ENCODE measurements at regions not wholly inside any gene's neighbourhood (a gene's known extent, or its start where the extent isn't known, plus 50 kb on each side); places are given as distances from the start of the nearest gene placed in this dataset.

- no peak for DNase-seq (ENCODE audit: extremely low spot score)
- Histone ChIP-seq H3K27ac (replicated peaks in 1 of 4) (no peak overlapping the region), H3K4me3 (no peak overlapping the region), H3K27me3 (peaks cover 0 to 7% (median 0%) of the 10 kb centered on the region in 4 donors), H3K9me3 (no peaks in the 10 kb centered on the region), H3K4me1 (no peaks in the 10 kb centered on the region), H3K36me3 (no peaks in the 10 kb centered on the region)
- 91% methylated on average over 6 of the region's 6 CpGs for WGBS
- intact Hi-C loops (cut with DNase I): no loop called here
- TF ChIP-seq EP300 (IDR thresholded peaks at IDR 0.05) (no peak), POLR2AphosphoS5 (IDR thresholded peaks at IDR 0.05) (no peak), POLR2A (IDR thresholded peaks at IDR 0.05; ENCODE audit: low read depth) (no peak), CTCF (IDR thresholded peaks at IDR 0.05) (no peak)
Measured at GRCh38 chr10:47057471-47057870, 146.2 kb downstream of the PTPN20 start.

GRCh38 chr10:47058032-47058702 is 146.9 kb downstream of the PTPN20 start:
- Histone ChIP-seq H3K27ac (replicated peaks in 1 of 4) (no peak overlapping the region), H3K36me3 (no peaks in the 10 kb centered on the region), H3K27me3 (peaks cover 0 to 7% (median 0%) of the 10 kb centered on the region in 4 donors), H3K9me3 (no peaks in the 10 kb centered on the region), H3K4me3 (no peak overlapping the region), H3K4me1 (peaks cover 0 to 5% (median 0%) of the 10 kb centered on the region in 4 donors)
- no peak for TF ChIP-seq CTCF (IDR thresholded peaks at IDR 0.05)
- WGBS: 89% methylated on average over 9 of the region's 9 CpGs
- no peak for DNase-seq (ENCODE audit: extremely low spot score)
- intact Hi-C loops (cut with DNase I): no loop called here

GRCh38 chr10:47058961-47059391 is 147.7 kb downstream of the PTPN20 start:
- Histone ChIP-seq H3K9me3 (no peaks in the 10 kb centered on the region), H3K27ac (replicated peaks in 1 of 4) (no peak overlapping the region), H3K36me3 (no peaks in the 10 kb centered on the region), H3K4me1 (peaks cover 0 to 5% (median 0%) of the 10 kb centered on the region in 4 donors), H3K27me3 (peaks cover 0 to 7% (median 0%) of the 10 kb centered on the region in 4 donors), H3K4me3 (no peak overlapping the region)
- DNase-seq (ENCODE audit: extremely low spot score): no peak
- WGBS: 86% methylated on average over 11 of the region's 11 CpGs
- intact Hi-C loops (cut with DNase I): no loop called here
- TF ChIP-seq CTCF (IDR thresholded peaks at IDR 0.05): no peak
- no peak for TF ChIP-seq POLR2A (IDR thresholded peaks at IDR 0.05; ENCODE audit: low read depth)
- no peak for TF ChIP-seq POLR2AphosphoS5 (IDR thresholded peaks at IDR 0.05)

GRCh38 chr10:47059606-47060311 is 148.5 kb downstream of the PTPN20 start:
- Histone ChIP-seq H3K4me3 (no peak overlapping the region), H3K36me3 (no peaks in the 10 kb centered on the region), H3K4me1 (peaks cover 0 to 5% (median 0%) of the 10 kb centered on the region in 4 donors), H3K27ac (replicated peaks in 1 of 4) (no peak overlapping the region), H3K9me3 (no peaks in the 10 kb centered on the region), H3K27me3 (peaks cover 0 to 7% (median 0%) of the 10 kb centered on the region in 4 donors)
- DNase-seq (ENCODE audit: extremely low spot score): no peak
- 93% methylated on average over 14 of the region's 15 CpGs for WGBS
- intact Hi-C loops (cut with DNase I): no loop called here
- no peak for TF ChIP-seq EP300 (IDR thresholded peaks at IDR 0.05)
- no peak for TF ChIP-seq POLR2AphosphoS5 (IDR thresholded peaks at IDR 0.05)
- no peak for TF ChIP-seq CTCF (IDR thresholded peaks at IDR 0.05)

All from esophagus muscularis mucosa (tissue), 4 donors.